Anterior cingulate cortex (tissue), 58 donors: ENCODE measurements at regions not wholly inside any gene's neighbourhood (a gene's known extent, or its start where the extent isn't known, plus 50 kb on each side); places are given as distances from the start of the nearest gene placed in this dataset.

Experiments used
- DNase-seq, 58 donors: peaks; one replicate each; lab custom pipeline; 2025; lab: John Stamatoyannopoulos, UW

GRCh38 chr2:14952400-14952963, 320.0 kb downstream of the LRATD1 start:
- no peak for DNase-seq

- no peak for DNase-seq
Measured at GRCh38 chr2:14960686-14961324, 328.3 kb downstream of the LRATD1 start.

- DNase-seq, result no peak
Measured at GRCh38 chr2:14967729-14968128, 335.2 kb downstream of the LRATD1 start.

GRCh38 chr2:14975381-14975780, 342.9 kb downstream of the LRATD1 start:
- peak in 1 of 58 donors; percentile 11 for DNase-seq

GRCh38 chr2:14977021-14977420, 344.5 kb downstream of the LRATD1 start:
- DNase-seq, result no peak

GRCh38 chr2:14978845-14979244, 346.3 kb downstream of the LRATD1 start:
- DNase-seq, result no peak

- DNase-seq, result no peak
Measured at GRCh38 chr2:14982790-14983189, 350.3 kb downstream of the LRATD1 start.

- no peak for DNase-seq
Measured at GRCh38 chr2:14988600-14988999, 356.1 kb downstream of the LRATD1 start.

- DNase-seq, result peak in 1 of 58 donors; percentile 12
Measured at GRCh38 chr2:14991723-14992122, 359.2 kb downstream of the LRATD1 start.

GRCh38 chr2:14994721-14995120, 362.2 kb downstream of the LRATD1 start:
- no peak for DNase-seq

GRCh38 chr2:14996351-14997014, 364.0 kb downstream of the LRATD1 start:
- peak in 1 of 58 donors; percentile 5 for DNase-seq

- DNase-seq, result peak in 3 of 58 donors; percentile 11 to 46 (median 40)
Measured at GRCh38 chr2:14998546-14998945, 366.0 kb downstream of the LRATD1 start.

- DNase-seq, result no peak
Measured at GRCh38 chr2:14999114-14999661, 366.7 kb downstream of the LRATD1 start.

GRCh38 chr2:15002519-15002918, 370.0 kb downstream of the LRATD1 start:
- DNase-seq, result peak in 1 of 58 donors; percentile 2

GRCh38 chr2:15006667-15007066, 374.1 kb downstream of the LRATD1 start:
- no peak for DNase-seq

GRCh38 chr2:15009681-15010080, 377.2 kb downstream of the LRATD1 start:
- DNase-seq, result no peak

GRCh38 chr2:15010346-15010745, 377.8 kb downstream of the LRATD1 start:
- DNase-seq, result no peak

GRCh38 chr2:15018814-15019213, 386.3 kb downstream of the LRATD1 start:
- no peak for DNase-seq

- no peak for DNase-seq
Measured at GRCh38 chr2:15023221-15023620, 390.7 kb downstream of the LRATD1 start.

- DNase-seq, result no peak
Measured at GRCh38 chr2:15028406-15028805, 395.9 kb downstream of the LRATD1 start.

- DNase-seq, result no peak
Measured at GRCh38 chr2:15031745-15032240, 399.3 kb downstream of the LRATD1 start.
